GM23248 (cell line): ENCODE measurements at regions not wholly inside any gene's neighbourhood (a gene's known extent, or its start where the extent isn't known, plus 50 kb on each side); places are given as distances from the start of the nearest gene placed in this dataset.

Source experiments
- EZH2 ChIP-seq: fragments of 200-600 bp; sonication (generic); IDR thresholded peaks from 2 replicates; pipeline ENCODE4 v1.6.1; 2018; ENCODE audit warnings: antibody characterized with exemption, mild to moderate bottlenecking; ENCODE audit not compliant: insufficient read depth, poor library complexity, severe bottlenecking
- EZH2phosphoT487 ChIP-seq: fragments of 200-600 bp; sonication (generic); IDR thresholded peaks from 2 replicates; pipeline ENCODE4 v1.6.1; 2018; ENCODE audit warnings: antibody characterized with exemption, moderate library complexity, mild to moderate bottlenecking, low read depth; ENCODE audit not compliant: insufficient read depth

DNA sequence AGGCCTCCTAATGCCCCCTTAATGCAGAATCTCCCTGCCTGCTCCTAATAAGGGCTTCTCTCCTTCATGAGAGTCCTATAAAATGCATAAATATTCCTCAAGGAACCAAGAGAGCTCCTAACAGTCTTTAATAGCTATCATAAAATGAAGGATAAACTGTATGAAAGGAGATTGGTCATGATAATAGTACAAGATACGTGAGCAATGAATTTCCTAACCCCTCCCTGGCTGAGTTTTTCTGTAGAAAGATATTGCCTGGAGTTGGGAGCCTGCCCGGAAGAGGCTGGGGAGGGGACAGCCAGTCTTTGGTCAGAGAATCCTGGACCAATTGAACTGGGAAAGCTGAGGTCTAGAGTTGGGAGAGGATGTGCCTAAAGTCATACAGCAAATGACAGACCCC, 321.9 kb upstream of the CDH5 start:
- TF ChIP-seq EZH2phosphoT487: no peak
- TF ChIP-seq EZH2: no peak
